ENCODE measurements at regions not wholly inside any gene's neighbourhood (a gene's known extent, or its start where the extent isn't known, plus 50 kb on each side); places are given as distances from the start of the nearest gene placed in this dataset.
A peak's percentile ranks its signal among the peaks of the same experiment; 100 is the strongest.

DNA sequence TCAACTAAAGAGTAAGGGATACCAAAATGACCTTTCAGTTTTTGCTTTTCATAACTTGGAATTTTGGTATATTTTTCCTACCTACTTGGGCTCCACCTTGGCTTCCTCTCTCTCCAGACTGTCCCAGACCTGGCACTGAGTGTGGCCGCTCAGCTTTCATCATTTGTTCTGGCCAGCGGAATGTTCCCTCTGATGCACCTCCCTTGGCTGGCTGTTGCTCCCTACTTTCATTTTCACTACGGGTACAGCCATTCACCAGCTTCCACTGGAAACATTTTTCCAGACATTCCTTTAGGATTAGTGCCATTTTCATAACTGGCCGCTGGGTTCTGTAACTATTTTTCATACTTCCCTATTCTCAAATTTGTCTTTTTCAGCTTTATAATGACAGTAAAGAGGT, 487.4 kb downstream of the TENT5A start:
- no peak for DNase-seq
- H3K9me3 ChIP-seq, result no peaks in the 10 kb centered on the region
- 41% methylated on average over 4 of the region's 4 CpGs for WGBS (ENCODE audit: low lambda C conversion rate)
- no peaks in the 10 kb centered on the region for H3K27me3 ChIP-seq (ENCODE audit: insufficient read depth)
- H3K4me3 ChIP-seq (ENCODE audit: low read depth in 2 of 2, low read length in 1 of 2), result peak overlapping the region; percentile 23 to 43; a peak in 2 of 4 replicates
- H3K27ac ChIP-seq (ENCODE audit: low read depth in 2 of 2, low read length in 1 of 2), result peak overlapping the region in 1 of 2 experiments; percentile 49; a peak in 3 of 4 replicates
- H4K20me1 ChIP-seq (ENCODE audit: insufficient read depth), result no peaks in the 10 kb centered on the region
- H2AFZ ChIP-seq (ENCODE audit: low read depth), result peak overlapping the region; percentile 79
- ChIA-PET POLR2A (no interaction called here), CTCF (no interaction called here)
- H3K4me2 ChIP-seq, result peak overlapping the region; percentile 53
- TF ChIP-seq TCF12 (IDR thresholded peaks at IDR 0.05) (no peak), NFIC (IDR thresholded peaks at IDR 0.05; ENCODE audit: borderline replicate concordance) (0 out of 2 replicates have a peak, but pooled peaks have one; percentile 8), POLR2AphosphoS5 (IDR thresholded peaks at IDR 0.05; ENCODE audit: low read depth, low read length) (no peak)
- TF ChIP-seq, protein P1, sequence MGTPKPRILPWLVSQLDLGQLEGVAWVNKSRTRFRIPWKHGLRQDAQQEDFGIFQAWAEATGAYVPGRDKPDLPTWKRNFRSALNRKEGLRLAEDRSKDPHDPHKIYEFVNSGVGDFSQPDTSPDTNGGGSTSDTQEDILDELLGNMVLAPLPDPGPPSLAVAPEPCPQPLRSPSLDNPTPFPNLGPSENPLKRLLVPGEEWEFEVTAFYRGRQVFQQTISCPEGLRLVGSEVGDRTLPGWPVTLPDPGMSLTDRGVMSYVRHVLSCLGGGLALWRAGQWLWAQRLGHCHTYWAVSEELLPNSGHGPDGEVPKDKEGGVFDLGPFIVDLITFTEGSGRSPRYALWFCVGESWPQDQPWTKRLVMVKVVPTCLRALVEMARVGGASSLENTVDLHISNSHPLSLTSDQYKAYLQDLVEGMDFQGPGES (IDR thresholded peaks at IDR 0.05; ENCODE audit: low read depth, low read length), result no peak
- TF ChIP-seq, protein P2, sequence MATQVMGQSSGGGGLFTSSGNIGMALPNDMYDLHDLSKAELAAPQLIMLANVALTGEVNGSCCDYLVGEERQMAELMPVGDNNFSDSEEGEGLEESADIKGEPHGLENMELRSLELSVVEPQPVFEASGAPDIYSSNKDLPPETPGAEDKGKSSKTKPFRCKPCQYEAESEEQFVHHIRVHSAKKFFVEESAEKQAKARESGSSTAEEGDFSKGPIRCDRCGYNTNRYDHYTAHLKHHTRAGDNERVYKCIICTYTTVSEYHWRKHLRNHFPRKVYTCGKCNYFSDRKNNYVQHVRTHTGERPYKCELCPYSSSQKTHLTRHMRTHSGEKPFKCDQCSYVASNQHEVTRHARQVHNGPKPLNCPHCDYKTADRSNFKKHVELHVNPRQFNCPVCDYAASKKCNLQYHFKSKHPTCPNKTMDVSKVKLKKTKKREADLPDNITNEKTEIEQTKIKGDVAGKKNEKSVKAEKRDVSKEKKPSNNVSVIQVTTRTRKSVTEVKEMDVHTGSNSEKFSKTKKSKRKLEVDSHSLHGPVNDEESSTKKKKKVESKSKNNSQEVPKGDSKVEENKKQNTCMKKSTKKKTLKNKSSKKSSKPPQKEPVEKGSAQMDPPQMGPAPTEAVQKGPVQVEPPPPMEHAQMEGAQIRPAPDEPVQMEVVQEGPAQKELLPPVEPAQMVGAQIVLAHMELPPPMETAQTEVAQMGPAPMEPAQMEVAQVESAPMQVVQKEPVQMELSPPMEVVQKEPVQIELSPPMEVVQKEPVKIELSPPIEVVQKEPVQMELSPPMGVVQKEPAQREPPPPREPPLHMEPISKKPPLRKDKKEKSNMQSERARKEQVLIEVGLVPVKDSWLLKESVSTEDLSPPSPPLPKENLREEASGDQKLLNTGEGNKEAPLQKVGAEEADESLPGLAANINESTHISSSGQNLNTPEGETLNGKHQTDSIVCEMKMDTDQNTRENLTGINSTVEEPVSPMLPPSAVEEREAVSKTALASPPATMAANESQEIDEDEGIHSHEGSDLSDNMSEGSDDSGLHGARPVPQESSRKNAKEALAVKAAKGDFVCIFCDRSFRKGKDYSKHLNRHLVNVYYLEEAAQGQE (IDR thresholded peaks at IDR 0.05; ENCODE audit: low read depth, low read length), result no peak
- no peaks in the 10 kb centered on the region for H3K4me1 ChIP-seq (ENCODE audit: control insufficient read depth in 1 of 2, insufficient read depth in 2 of 2, low read depth in 1 of 2, low read length in 1 of 2)
- H3F3A ChIP-seq (replicated peaks; ENCODE audit: insufficient read depth), result no peaks in the 10 kb centered on the region
- H3K79me2 ChIP-seq (ENCODE audit: insufficient read depth), result no peaks in the 10 kb centered on the region
- H3K9me2 ChIP-seq, result no peaks in the 10 kb centered on the region
- peak overlapping the region; percentile 8; the same call in 1 of the 2 replicates for H3K9ac ChIP-seq
- no peaks in the 10 kb centered on the region for H3K36me3 ChIP-seq (replicated peaks in 1 of 2; ENCODE audit: control insufficient read depth in 1 of 2, insufficient read depth in 2 of 2, low read length in 1 of 2)

DNA sequence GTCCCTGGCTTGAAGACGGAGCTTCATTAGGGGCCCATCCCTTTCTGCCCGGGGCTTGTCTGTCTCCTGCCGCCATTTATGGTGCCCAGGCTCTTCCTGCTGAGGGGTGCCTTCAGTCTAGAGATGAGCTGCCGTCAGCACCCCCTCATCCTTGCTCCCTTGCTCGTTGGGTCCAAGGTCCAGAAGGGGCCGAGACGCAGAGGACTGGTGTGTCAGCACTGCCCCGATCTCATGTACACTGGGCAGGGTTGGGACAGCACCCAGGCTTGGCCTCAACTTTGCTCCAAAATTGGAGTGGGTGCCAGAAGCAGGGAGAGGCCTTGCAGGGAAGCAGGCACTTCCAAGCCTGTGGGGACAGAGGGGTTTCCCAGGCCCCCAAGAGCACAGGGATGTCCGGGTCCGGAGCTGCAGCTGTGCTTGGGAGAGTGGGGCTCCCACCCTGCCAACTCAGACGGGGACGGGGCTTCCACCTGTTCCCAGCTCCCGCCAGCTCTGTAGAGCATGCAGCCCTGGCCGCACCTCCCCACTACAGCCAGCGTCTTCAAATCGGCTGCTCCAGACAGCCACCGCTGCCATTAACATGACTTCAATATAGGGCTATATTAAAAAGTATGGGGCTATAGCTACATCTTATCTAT, 488.8 kb downstream of the TENT5A start:
- no peak for DNase-seq
- Histone ChIP-seq H3K4me1 (ENCODE audit: control insufficient read depth in 1 of 2, insufficient read depth in 2 of 2, low read depth in 1 of 2, low read length in 1 of 2) (no peaks in the 10 kb centered on the region), H3K79me2 (ENCODE audit: insufficient read depth) (no peaks in the 10 kb centered on the region), H3K9me2 (no peaks in the 10 kb centered on the region), H3K9me3 (no peaks in the 10 kb centered on the region), H3K4me3 (ENCODE audit: low read depth in 2 of 2, low read length in 1 of 2) (no peak overlapping the region), H3K9ac (no peak overlapping the region), H3K27me3 (ENCODE audit: insufficient read depth) (no peaks in the 10 kb centered on the region), H3F3A (replicated peaks; ENCODE audit: insufficient read depth) (no peaks in the 10 kb centered on the region), H3K36me3 (replicated peaks in 1 of 2; ENCODE audit: control insufficient read depth in 1 of 2, insufficient read depth in 2 of 2, low read length in 1 of 2) (no peaks in the 10 kb centered on the region), H3K27ac (ENCODE audit: low read depth in 2 of 2, low read length in 1 of 2) (no peak overlapping the region), H3K4me2 (no peak overlapping the region), H2AFZ (ENCODE audit: low read depth) (no peak overlapping the region), H4K20me1 (ENCODE audit: insufficient read depth) (no peaks in the 10 kb centered on the region)
- POLR2A ChIA-PET, result no interaction called here
- TF ChIP-seq SIN3A (IDR thresholded peaks at IDR 0.05; ENCODE audit: borderline replicate concordance, low read depth, low read length) (no peak), TEAD4 (IDR thresholded peaks at IDR 0.05; ENCODE audit: borderline replicate concordance, insufficient read depth) (no peak), FOSL2 (IDR thresholded peaks at IDR 0.05; ENCODE audit: borderline replicate concordance, low read depth) (no peak), RXRA (IDR thresholded peaks at IDR 0.05; ENCODE audit: borderline replicate concordance, low read depth) (no peak), POLR2AphosphoS5 (IDR thresholded peaks at IDR 0.05; ENCODE audit: low read depth, low read length) (no peak)
- TF ChIP-seq, protein P3, sequence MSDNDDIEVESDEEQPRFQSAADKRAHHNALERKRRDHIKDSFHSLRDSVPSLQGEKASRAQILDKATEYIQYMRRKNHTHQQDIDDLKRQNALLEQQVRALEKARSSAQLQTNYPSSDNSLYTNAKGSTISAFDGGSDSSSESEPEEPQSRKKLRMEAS (IDR thresholded peaks at IDR 0.05; ENCODE audit: low read depth), result no peak
- WGBS (ENCODE audit: low lambda C conversion rate), result 90% methylated on average over 8 of the region's 17 CpGs
- CTCF ChIA-PET, result interaction anchor here (2.4 kb wide), 1 partner anchor 11 kb away, joined by 6 read pairs; no protein-coding TSS in a partner anchor
